Central memory CD8-positive, alpha-beta T cell (primary cell): ENCODE measurements at regions not wholly inside any gene's neighbourhood (a gene's known extent, or its start where the extent isn't known, plus 50 kb on each side); places are given as distances from the start of the nearest gene placed in this dataset.

Source experiments
- ATAC-seq: fragments of 150-1000 bp; cut with Tn5 transposase; replicated peaks from 2 replicates; pipeline ENCODE4 v1.10.0; 2022; ENCODE audit warnings: mild to moderate bottlenecking, moderate FRiP score, moderate number of reproducible peaks; ENCODE audit not compliant: poor library complexity, severe bottlenecking; ENCODE audit errors: extremely low read depth
- DNase-seq, 2 donors: peaks; one replicate each; pipeline ENCODE4 v3.0.0; 2021; ENCODE audit warnings: low spot score in 2 of 2
- H3K27ac Mint-ChIP-seq: one replicate; pipeline ENCODE4 v1.8.0; 2022; ENCODE audit warnings: low read depth, mild to moderate bottlenecking, moderate library complexity, mixed read lengths
- H3K27me3 Mint-ChIP-seq: one replicate; pipeline ENCODE4 v1.8.0; 2022; ENCODE audit warnings: mixed read lengths
- H3K36me3 Mint-ChIP-seq: one replicate; pipeline ENCODE4 v1.8.0; 2022; ENCODE audit warnings: mild to moderate bottlenecking, moderate library complexity, mixed read lengths; ENCODE audit not compliant: insufficient read depth
- H3K4me1 Mint-ChIP-seq: one replicate; pipeline ENCODE4 v1.8.0; 2022; ENCODE audit warnings: mixed read lengths
- H3K4me3 Mint-ChIP-seq: one replicate; pipeline ENCODE4 v1.8.0; 2022; ENCODE audit warnings: mild to moderate bottlenecking, moderate library complexity, mixed read lengths
- H3K9me3 Mint-ChIP-seq: one replicate; pipeline ENCODE4 v1.8.0; 2022; ENCODE audit warnings: mixed read lengths

DNA sequence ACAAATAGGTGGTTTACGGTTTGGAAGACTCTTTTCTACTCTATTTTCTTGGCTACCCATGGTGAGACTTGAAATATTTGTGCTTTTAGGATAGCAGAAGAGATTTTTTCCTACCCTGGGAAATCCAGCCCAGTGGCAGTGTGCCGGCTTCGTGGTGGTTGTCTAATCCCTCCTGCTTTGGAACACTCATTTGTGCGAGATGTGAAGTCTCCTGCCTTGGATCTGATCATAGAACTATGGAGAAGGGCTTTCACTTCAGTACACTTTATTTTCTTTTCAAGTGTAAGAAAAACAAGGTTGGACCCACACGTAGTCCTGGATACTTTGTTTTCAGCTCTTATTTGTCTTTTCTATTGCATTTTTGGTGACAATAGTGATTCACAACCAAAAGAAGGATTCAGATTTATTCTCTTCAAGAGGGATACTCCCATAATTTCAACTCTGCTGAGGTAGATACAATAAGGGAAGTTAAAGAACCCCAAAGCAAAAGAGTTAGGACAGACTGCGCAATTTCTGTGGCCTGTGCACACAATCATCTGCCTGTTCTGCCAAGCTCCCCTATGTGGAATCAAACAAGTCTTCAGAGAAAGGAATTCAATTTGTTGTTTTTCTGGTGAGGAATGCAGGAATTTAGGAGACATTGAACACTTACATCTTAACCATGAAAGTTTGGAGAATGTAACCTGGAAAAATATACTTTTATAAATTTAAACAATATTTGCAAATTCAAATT, 413.2 kb downstream of the GJA1 start:
- Mint-ChIP-seq H3K36me3 (no peaks in the 10 kb centered on the region), H3K27ac (no peak overlapping the region), H3K4me3 (no peak overlapping the region), H3K4me1 (no peaks in the 10 kb centered on the region), H3K9me3 (peaks cover 10% of the 10 kb centered on the region), H3K27me3 (no peaks in the 10 kb centered on the region)
- no peak for ATAC-seq
- no peak for DNase-seq

DNA sequence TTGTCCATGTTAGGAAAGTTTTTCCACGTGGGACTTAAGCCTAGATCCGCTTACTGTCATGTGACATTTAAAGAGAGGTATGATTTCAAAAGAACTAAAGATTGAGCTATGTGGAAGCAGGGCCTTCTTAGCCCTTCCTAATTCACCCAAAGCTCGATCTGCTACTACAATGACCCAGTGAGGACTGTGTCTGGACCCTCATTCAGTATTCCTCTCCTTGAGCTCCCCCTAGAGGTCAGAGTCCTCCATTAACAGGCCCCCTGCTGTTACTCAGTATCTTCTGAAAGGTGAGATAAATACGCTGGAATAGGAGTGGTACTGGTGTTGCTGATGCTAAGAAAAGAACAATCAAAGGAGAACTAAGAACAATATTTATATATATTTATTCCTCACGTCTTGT, 414.0 kb downstream of the GJA1 start:
- Mint-ChIP-seq H3K27me3 (no peaks in the 10 kb centered on the region), H3K4me3 (no peak overlapping the region), H3K27ac (no peak overlapping the region), H3K4me1 (no peaks in the 10 kb centered on the region), H3K36me3 (no peaks in the 10 kb centered on the region), H3K9me3 (peaks cover 4% of the 10 kb centered on the region)
- ATAC-seq, result no peak
- no peak for DNase-seq

DNA sequence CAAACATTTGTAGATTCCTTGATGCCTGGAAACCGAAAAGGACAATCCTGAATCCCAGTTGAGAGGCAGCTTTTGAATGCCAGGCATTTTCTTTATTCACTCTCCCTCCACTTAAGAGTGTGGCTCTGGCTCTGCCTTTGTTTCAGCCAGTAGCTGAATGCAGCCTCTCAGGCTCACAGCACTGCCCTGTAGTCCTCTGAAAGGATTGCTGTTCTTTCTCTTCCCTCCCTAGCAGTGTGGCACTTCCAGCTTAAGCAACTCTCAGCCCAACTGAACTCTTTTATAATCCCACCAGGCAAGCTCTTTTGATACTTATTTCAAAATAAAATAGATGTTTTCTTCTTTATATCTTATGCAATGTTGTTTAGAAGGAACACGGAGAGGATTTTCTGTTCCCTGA, 415.6 kb downstream of the GJA1 start:
- no peak overlapping the region for H3K4me3 Mint-ChIP-seq
- no peaks in the 10 kb centered on the region for H3K4me1 Mint-ChIP-seq
- no peaks in the 10 kb centered on the region for H3K36me3 Mint-ChIP-seq
- DNase-seq, result no peak
- no peak for ATAC-seq
- H3K27ac Mint-ChIP-seq, result no peak overlapping the region
- no peaks in the 10 kb centered on the region for H3K27me3 Mint-ChIP-seq
- peaks cover 4% of the 10 kb centered on the region for H3K9me3 Mint-ChIP-seq

DNA sequence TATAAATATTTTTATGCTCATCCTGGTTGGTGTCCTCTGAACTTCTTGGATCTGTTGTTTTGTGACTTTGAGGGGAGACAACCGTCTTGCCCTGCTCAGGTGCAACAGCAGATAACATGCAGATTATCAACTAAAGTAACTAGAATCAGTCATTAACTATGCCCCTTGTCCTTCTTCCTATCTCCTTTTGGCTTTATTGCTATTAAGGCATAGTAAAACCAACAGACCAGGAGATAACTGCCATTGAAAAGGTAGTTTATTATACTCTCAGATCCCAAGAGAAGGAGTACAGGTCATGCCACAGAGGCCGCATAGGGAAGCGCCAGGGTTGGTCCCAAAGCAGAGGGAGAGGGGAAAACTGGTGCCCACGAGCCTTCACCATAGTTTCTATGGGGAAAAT, 418.2 kb downstream of the GJA1 start:
- Mint-ChIP-seq H3K4me3 (no peak overlapping the region), H3K27me3 (no peaks in the 10 kb centered on the region), H3K36me3 (no peaks in the 10 kb centered on the region), H3K4me1 (no peaks in the 10 kb centered on the region), H3K9me3 (peaks cover 10% of the 10 kb centered on the region), H3K27ac (no peak overlapping the region)
- no peak for ATAC-seq
- no peak for DNase-seq

DNA sequence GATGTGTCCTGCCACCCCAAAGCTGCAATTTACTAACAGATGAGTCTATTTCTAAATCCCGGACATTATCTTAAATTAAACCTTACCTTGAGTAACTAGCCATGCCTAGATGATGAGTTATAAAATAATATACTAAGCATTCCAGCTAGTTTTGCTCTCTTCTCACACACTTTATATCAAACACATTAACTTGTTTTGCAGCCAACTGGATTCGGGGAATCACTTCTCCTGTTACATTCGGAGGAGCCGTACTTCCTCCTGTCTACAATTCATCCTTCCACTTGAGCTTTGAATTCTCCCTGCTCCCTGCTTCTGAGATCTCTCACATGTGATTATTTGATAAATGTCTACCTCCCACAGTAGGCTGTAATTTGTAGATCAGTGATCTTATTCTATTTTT, 420.1 kb downstream of the GJA1 start:
- Mint-ChIP-seq H3K36me3 (no peaks in the 10 kb centered on the region), H3K4me1 (no peaks in the 10 kb centered on the region), H3K27me3 (no peaks in the 10 kb centered on the region), H3K27ac (no peak overlapping the region), H3K9me3 (peaks cover 10% of the 10 kb centered on the region), H3K4me3 (no peak overlapping the region)
- DNase-seq, result no peak
- ATAC-seq, result no peak

DNA sequence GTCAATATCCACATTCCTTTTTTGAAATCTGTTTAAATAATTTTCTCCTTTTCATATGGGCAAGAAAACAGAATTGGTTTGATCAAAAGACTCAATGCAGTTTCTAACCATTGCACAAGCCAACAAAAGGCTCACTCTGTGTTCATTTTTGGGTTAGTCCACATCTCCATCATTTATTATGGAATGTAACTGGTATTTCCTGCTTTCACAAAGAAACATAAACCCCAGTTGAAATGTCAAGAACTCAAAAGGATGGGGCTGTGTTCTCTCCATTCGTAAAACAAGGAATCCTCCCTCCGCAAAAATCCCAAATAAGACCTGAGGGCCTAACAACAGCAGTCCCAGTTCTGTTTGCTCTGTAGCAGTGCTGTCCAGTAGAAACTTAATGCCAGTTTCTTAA, 420.9 kb downstream of the GJA1 start:
- Mint-ChIP-seq H3K27me3 (no peaks in the 10 kb centered on the region), H3K36me3 (no peaks in the 10 kb centered on the region), H3K4me3 (no peak overlapping the region), H3K9me3 (peaks cover 7% of the 10 kb centered on the region), H3K27ac (no peak overlapping the region), H3K4me1 (no peaks in the 10 kb centered on the region)
- no peak for DNase-seq
- no peak for ATAC-seq

DNA sequence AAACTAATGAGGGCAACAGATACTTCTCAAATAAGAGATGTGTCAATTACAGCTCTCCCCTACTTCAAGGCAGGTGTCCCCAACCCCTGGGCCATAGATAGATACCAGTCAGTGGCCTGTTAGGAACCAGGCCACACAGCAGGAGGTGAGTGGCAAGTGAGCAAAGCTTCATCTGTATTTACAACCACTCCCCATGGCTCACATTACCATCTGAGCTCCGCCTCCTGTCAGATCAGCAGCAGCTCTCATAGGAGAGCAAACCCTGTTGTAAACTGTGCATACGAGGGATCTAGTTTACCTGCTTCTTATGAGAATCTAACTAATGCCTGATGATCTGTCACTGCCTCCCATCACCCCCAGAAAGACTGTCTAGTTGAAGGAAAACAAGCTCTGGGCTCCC, 422.1 kb downstream of the GJA1 start:
- H3K9me3 Mint-ChIP-seq, result peaks cover 16% of the 10 kb centered on the region
- ATAC-seq (no peak), DNase-seq (no peak)
- H3K36me3 Mint-ChIP-seq, result no peaks in the 10 kb centered on the region
- no peaks in the 10 kb centered on the region for H3K27me3 Mint-ChIP-seq
- H3K27ac Mint-ChIP-seq, result no peak overlapping the region
- no peak overlapping the region for H3K4me3 Mint-ChIP-seq
- H3K4me1 Mint-ChIP-seq, result no peaks in the 10 kb centered on the region

DNA sequence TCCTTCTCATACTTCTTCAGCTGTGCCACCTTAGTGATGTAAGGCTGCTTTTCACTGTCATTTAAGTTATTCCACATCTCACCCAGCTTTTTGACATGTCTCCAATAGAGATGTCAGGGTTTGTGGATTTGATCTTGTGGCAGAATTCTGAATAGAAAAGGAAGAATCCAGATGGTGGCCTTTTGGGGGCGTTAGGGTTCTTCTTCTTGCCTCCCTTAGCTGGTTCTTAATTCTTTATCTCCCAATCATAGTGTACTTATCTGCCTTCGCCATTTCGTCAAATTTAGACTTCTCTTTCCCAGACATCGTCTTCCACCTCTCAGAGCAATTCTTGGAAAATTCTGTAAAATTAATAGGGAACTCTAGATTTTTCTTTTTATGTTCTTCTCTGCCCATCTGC, 422.9 kb downstream of the GJA1 start:
- no peaks in the 10 kb centered on the region for H3K27me3 Mint-ChIP-seq
- H3K4me1 Mint-ChIP-seq, result no peaks in the 10 kb centered on the region
- H3K4me3 Mint-ChIP-seq, result no peak overlapping the region
- H3K27ac Mint-ChIP-seq, result no peak overlapping the region
- peaks cover 16% of the 10 kb centered on the region for H3K9me3 Mint-ChIP-seq
- H3K36me3 Mint-ChIP-seq, result no peaks in the 10 kb centered on the region
- DNase-seq (no peak), ATAC-seq (no peak)

DNA sequence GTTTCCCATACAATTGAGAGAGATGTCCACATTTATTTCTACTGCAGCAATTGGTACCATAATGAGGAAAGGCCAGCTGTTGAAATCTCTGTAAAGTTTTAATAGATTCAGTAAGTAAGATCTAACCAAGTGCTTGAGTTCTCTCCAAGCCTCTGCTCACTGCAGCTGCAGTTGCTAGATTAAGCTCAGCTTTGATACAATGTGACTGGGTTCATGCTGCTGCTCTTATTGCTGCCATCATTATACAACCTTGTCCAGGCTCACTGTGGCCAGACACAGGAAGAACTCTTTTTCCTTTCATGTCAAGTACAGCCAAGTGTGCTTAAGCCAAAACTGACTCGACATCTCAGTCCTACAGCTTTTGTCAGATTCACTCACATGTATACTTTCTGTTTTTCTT, 423.5 kb downstream of the GJA1 start:
- H3K9me3 Mint-ChIP-seq, result peaks cover 16% of the 10 kb centered on the region
- H3K4me1 Mint-ChIP-seq, result no peaks in the 10 kb centered on the region
- ATAC-seq (no peak), DNase-seq (no peak)
- H3K36me3 Mint-ChIP-seq, result no peaks in the 10 kb centered on the region
- H3K4me3 Mint-ChIP-seq, result no peak overlapping the region
- H3K27me3 Mint-ChIP-seq, result no peaks in the 10 kb centered on the region
- no peak overlapping the region for H3K27ac Mint-ChIP-seq

- H3K27ac Mint-ChIP-seq, result no peak overlapping the region
- H3K4me1 Mint-ChIP-seq, result no peaks in the 10 kb centered on the region
- no peaks in the 10 kb centered on the region for H3K36me3 Mint-ChIP-seq
- H3K4me3 Mint-ChIP-seq, result no peak overlapping the region
- no peak for ATAC-seq
- no peaks in the 10 kb centered on the region for H3K27me3 Mint-ChIP-seq
- DNase-seq, result no peak
- peaks cover 18% of the 10 kb centered on the region for H3K9me3 Mint-ChIP-seq
Measured at GRCh38 chr6:121865811-121866210, 430.4 kb downstream of the GJA1 start.

DNA sequence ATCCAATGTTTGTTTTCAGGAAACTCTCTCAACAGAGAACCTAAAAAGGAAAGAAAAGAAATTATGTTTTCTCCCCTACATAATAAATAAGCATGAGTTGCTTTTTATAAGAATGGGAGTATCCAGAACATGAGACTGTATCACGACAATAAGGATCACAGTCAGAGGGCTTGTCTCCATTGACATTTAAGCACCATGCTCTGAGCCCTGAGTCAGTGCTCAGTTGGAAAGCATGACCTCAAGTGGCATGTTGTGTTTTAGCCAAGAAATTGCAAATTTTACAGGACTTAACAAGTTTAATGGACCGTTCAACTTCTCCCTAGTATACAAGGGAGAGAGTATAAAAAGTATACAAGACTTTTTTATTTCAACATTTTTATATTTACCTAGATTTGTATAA, 431.6 kb downstream of the GJA1 start:
- Mint-ChIP-seq H3K36me3 (no peaks in the 10 kb centered on the region), H3K27me3 (no peaks in the 10 kb centered on the region), H3K9me3 (peaks cover 9% of the 10 kb centered on the region), H3K4me1 (no peaks in the 10 kb centered on the region), H3K4me3 (no peak overlapping the region), H3K27ac (no peak overlapping the region)
- no peak for ATAC-seq
- no peak for DNase-seq

GRCh38 chr6:121868206-121868605, 432.8 kb downstream of the GJA1 start:
- Mint-ChIP-seq H3K36me3 (no peaks in the 10 kb centered on the region), H3K27ac (no peak overlapping the region), H3K4me1 (no peaks in the 10 kb centered on the region), H3K9me3 (peaks cover 13% of the 10 kb centered on the region), H3K4me3 (no peak overlapping the region), H3K27me3 (no peaks in the 10 kb centered on the region)
- ATAC-seq, result no peak
- no peak for DNase-seq

GRCh38 chr6:121873595-121873994, 438.1 kb downstream of the GJA1 start:
- Mint-ChIP-seq H3K4me1 (no peaks in the 10 kb centered on the region), H3K27ac (no peak overlapping the region), H3K4me3 (no peak overlapping the region), H3K27me3 (no peaks in the 10 kb centered on the region), H3K36me3 (no peaks in the 10 kb centered on the region), H3K9me3 (peaks cover 11% of the 10 kb centered on the region)
- DNase-seq, result no peak
- ATAC-seq, result no peak

- no peak for ATAC-seq
- peaks cover 11% of the 10 kb centered on the region for H3K9me3 Mint-ChIP-seq
Measured at GRCh38 chr6:121876721-121877120, 441.3 kb downstream of the GJA1 start.

More at GRCh38 chr6:121876721-121877120, 441.3 kb downstream of the GJA1 start:
- H3K4me1 Mint-ChIP-seq, result no peaks in the 10 kb centered on the region
- no peak overlapping the region for H3K4me3 Mint-ChIP-seq
- DNase-seq, result no peak
- no peak overlapping the region for H3K27ac Mint-ChIP-seq
- no peaks in the 10 kb centered on the region for H3K36me3 Mint-ChIP-seq
- H3K27me3 Mint-ChIP-seq, result no peaks in the 10 kb centered on the region
